Kasumi-1 (cell line): ENCODE measurements at regions not wholly inside any gene's neighbourhood (a gene's known extent, or its start where the extent isn't known, plus 50 kb on each side); places are given as distances from the start of the nearest gene placed in this dataset.

ENCODE experiments used
- DNase-seq, 2 experiments: peaks; one replicate each; lab custom pipeline; 2025; lab: John Stamatoyannopoulos, UW

- no peak for DNase-seq
Observed at GRCh38 chr7:114112806-114113205, 194.0 kb upstream of the PPP1R3A start.

GRCh38 chr7:114110666-114111065 is 191.9 kb upstream of the PPP1R3A start:
- no peak for DNase-seq

- peak; percentile 9 to 13 for DNase-seq
Observed at GRCh38 chr7:114109721-114110120, 190.9 kb upstream of the PPP1R3A start.

- DNase-seq = no peak
Observed at GRCh38 chr7:114109304-114109703, 190.5 kb upstream of the PPP1R3A start.

GRCh38 chr7:114108510-114108909 is 189.7 kb upstream of the PPP1R3A start:
- no peak for DNase-seq

- DNase-seq = no peak
Observed at GRCh38 chr7:114107522-114107921, 188.7 kb upstream of the PPP1R3A start.

GRCh38 chr7:114104035-114104434 is 185.2 kb upstream of the PPP1R3A start:
- DNase-seq = no peak

GRCh38 chr7:114102996-114103395 is 184.2 kb upstream of the PPP1R3A start:
- DNase-seq = no peak

- no peak for DNase-seq
Observed at GRCh38 chr7:114102131-114102530, 183.3 kb upstream of the PPP1R3A start.

- no peak for DNase-seq
Observed at GRCh38 chr7:114100810-114101209, 182.0 kb upstream of the PPP1R3A start.

GRCh38 chr7:114099337-114099736 is 180.5 kb upstream of the PPP1R3A start:
- DNase-seq = no peak

- no peak for DNase-seq
Observed at GRCh38 chr7:114095885-114096284, 177.1 kb upstream of the PPP1R3A start.

- DNase-seq = no peak
Observed at GRCh38 chr7:114088470-114088940, 169.7 kb upstream of the PPP1R3A start.

- no peak for DNase-seq
Observed at GRCh38 chr7:114087653-114088469, 169.1 kb upstream of the PPP1R3A start.

- DNase-seq = peak in 1 of 2 experiments; percentile 24
Observed at GRCh38 chr7:114086914-114087652, 168.3 kb upstream of the PPP1R3A start.

- no peak for DNase-seq
Observed at GRCh38 chr7:114086537-114086913, 167.7 kb upstream of the PPP1R3A start.

- peak; percentile 74 to 79 for DNase-seq
Observed at GRCh38 chr7:114085592-114086501, 167.0 kb upstream of the PPP1R3A start.

- DNase-seq = no peak
Observed at GRCh38 chr7:114085313-114085591, 166.4 kb upstream of the PPP1R3A start.

- peak; percentile 63 to 64 for DNase-seq
Observed at GRCh38 chr7:114084472-114085312, 165.9 kb upstream of the PPP1R3A start.

- DNase-seq = no peak
Observed at GRCh38 chr7:114084002-114084471, 165.2 kb upstream of the PPP1R3A start.
